DLD1 (cell line): ENCODE measurements at regions not wholly inside any gene's neighbourhood (a gene's known extent, or its start where the extent isn't known, plus 50 kb on each side); places are given as distances from the start of the nearest gene placed in this dataset.
"Not testable (repeated sequence)": the region's sequence is repeated elsewhere in the genome, so short reads cannot be mapped to it uniquely, and the experiment has no call there.

Experiments
- in situ Hi-C: cut with HindIII; loops from 2 replicates; pipeline ENCODE4 v1.10.0; 2017; ENCODE audit warnings: low sequenced_read_pairs

GRCh38 chr20:55696520-55696919, 308.8 kb downstream of the CBLN4 start:
- in situ Hi-C loops = no loop called here

GRCh38 chr20:55693641-55694040, 311.7 kb downstream of the CBLN4 start:
- in situ Hi-C loops = no loop called here

GRCh38 chr20:55685841-55686240, 319.5 kb downstream of the CBLN4 start:
- in situ Hi-C loops = no loop called here

- in situ Hi-C loops = no loop called here
Observed at GRCh38 chr20:55685425-55685824, 319.9 kb downstream of the CBLN4 start.

- in situ Hi-C loops = no loop called here
Observed at GRCh38 chr20:55684578-55684977, 320.7 kb downstream of the CBLN4 start.

DNA sequence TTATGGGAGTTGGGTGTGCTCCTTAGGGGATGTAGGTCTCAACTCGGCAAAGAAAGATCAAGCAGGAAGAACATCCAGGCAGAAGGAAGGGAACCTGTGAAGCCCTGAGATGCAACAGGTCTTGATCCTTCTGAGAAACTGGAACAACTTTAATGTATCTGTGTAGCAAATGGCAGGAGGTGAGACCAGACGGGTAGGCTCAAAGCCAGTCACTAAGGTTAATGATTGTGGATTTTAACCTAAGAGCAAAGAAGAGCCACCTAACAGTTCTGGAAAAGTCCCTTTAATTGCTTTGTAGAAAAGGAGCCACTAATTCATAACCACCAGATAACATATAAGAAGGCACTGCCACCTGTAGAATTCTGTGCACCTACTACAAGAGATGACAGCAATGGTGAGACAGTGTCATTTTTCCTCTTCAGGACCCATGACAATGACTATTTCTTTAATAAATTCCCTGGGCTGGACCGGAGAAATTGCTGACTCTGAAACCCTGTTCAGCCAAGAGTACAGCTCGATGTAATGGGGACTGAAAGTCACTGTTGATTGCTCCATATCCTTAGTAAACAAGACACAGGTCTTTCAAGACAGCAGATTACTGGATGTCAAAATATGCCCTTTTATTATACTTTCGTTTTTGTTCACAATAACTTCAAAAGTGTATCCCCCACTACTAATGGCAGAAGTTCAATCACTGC, 326.2 kb downstream of the CBLN4 start:
- in situ Hi-C loops = no loop called here

GRCh38 chr20:55678126-55678525, 327.2 kb downstream of the CBLN4 start:
- in situ Hi-C loops = no loop called here

- in situ Hi-C loops = no loop called here
Observed at GRCh38 chr20:55677011-55677410, 328.3 kb downstream of the CBLN4 start.

DNA sequence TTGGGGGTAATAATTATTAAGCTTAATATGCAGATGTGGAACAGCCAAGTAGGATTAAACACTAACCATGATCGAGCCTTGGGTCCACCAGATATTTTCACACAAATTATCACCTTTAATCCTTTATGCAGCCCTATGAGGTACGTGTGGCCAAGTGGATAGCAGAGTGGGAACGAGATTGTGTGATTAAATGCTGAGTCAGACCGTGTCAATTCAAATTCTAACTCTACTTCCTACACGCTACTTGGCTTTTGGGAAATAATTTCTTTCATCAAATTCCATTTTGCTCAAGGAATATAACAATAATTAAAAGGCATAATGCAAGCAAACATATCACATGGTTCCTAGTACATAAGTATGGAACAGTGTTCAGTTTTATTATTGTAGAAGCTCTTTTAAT, 329.2 kb downstream of the CBLN4 start:
- in situ Hi-C loops = no loop called here

- in situ Hi-C loops = no loop called here
Observed at GRCh38 chr20:55668631-55669030, 336.7 kb downstream of the CBLN4 start.

DNA sequence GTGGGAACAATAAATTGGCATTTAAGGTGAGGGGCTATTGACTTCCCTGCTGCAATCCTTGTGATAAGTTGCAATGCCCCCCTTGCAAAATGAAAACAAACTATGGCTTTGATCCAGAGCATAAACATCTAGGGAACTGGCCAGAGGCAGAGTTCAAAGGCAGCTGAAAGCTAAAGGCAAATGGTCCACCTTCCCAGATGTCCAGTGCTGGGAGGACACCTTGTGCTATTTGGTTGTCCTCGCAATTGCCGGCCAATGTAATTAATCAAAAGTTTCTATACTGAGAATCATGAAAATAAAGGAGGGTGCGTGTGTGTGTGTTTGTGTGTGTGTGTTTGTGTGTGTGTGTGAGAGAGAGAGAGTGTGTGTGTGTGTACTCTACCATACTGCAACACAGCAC, 337.4 kb downstream of the CBLN4 start:
- in situ Hi-C loops = no loop called here

GRCh38 chr20:55667024-55667423, 338.3 kb downstream of the CBLN4 start:
- in situ Hi-C loops = no loop called here

- in situ Hi-C loops = no loop called here
Observed at GRCh38 chr20:55656231-55656775, 349.0 kb downstream of the CBLN4 start.

- in situ Hi-C loops = no loop called here
Observed at GRCh38 chr20:55650657-55651360, 354.5 kb downstream of the CBLN4 start.

DNA sequence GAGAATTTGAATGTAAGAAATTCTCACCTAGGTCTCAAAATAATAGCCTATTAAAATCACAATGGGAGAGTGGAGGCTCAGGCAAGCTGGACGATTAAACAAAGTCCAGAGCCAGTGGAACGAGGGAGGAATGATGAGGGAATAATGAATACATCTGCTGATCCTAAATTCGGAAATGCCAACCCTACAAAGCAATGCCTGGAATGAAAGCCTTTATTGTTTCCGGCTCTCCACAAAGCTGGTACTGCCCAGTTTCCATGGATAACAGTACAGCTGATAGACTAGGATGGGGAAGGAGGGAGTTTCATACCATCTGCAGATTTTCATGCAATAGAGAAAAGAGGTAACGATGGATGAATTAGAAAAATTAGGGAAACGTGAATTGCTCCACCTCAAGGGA, 356.1 kb downstream of the CBLN4 start:
- in situ Hi-C loops = no loop called here

DNA sequence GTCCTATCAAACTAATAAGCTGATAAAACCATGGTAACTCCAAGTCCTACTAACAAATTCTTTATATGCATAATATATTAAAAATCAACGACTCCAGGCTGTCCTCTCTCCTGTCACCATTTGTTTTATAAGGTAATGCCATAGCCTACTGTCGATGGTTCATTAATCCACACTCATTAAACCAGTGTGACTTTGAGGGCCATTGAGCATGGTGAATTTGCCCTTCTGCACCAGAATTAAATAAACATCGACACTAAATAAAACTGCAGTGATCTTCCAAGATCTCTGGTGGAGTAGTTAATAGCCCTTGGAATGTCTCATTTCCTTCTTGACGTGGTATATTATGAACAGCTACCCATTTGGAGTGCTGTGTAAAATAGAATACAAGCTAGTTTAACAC, 358.5 kb downstream of the CBLN4 start:
- in situ Hi-C loops = no loop called here

GRCh38 chr20:55641497-55641896, 363.8 kb downstream of the CBLN4 start:
- in situ Hi-C loops = no loop called here

DNA sequence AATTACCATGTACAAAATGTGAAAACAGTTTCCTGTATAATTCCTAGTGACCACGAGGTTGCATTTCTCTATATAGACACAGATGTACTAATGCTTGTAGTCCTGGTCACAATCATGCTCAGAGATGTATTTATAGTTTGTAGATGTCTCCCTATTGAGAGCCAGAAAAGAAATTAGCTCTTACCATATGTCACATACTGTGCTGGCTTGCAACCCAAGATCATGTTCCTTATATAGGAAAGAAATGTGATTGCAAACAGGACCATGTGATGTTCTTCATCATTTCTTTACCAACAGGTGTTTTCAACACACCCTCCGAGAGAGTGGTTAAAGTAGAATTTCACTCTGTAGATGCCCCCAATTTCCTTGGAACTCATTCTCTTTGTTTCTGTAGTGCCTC, 369.4 kb downstream of the CBLN4 start:
- in situ Hi-C loops = no loop called here

DNA sequence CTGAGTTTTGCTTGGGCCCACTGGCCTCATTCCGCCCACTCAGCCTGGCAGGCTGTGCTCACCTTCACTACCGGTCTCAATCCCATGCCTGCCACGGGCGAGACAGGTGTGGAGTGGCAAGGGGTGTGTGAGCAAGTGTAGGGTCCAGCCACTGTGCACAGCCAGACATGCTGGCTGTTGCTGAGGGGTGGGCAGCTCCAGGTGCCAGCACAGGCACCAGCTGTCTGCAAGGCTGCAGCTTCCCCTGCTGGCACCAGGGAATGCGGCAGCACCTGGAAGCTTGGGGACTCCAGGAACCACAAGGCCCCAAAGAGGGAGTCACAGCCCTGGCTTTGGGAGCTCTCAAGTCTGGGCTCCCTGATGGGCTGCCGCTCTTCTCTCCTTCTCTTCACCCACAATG, 372.7 kb downstream of the CBLN4 start:
- in situ Hi-C loops = no loop called here

GRCh38 chr20:55629143-55629542, 376.2 kb downstream of the CBLN4 start:
- in situ Hi-C loops = not testable (repeated sequence)

DNA sequence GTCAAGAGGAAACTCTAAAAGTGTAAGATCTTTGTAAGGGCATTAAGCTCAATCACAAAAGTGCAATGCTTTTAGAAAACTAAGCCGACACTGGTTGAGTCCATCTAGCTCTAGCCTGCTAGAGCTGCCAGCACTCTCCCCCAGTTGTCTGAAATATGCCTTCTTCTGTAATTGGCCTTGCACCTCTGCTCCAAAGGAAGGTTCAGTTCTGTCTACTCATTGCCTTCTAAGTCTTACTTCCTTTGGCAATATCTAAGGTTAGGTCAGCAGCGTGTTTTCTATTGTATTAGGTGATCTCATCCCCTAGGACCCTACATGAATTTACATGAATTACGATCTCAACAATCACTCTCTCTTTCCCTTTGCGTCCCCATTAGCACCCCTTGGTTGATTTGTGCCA, 378.6 kb downstream of the CBLN4 start:
- in situ Hi-C loops = no loop called here

- in situ Hi-C loops = no loop called here
Observed at GRCh38 chr20:55616367-55616766, 389.0 kb downstream of the CBLN4 start.
